Mucosa of rectum (tissue), 2 donors: ENCODE measurements at regions not wholly inside any gene's neighbourhood (a gene's known extent, or its start where the extent isn't known, plus 50 kb on each side); places are given as distances from the start of the nearest gene placed in this dataset.
"Not testable (repeated sequence)": the region's sequence is repeated elsewhere in the genome, so short reads cannot be mapped to it uniquely, and the experiment has no call there.

Experiments used
- H3K27ac ChIP-seq, 2 donors: one replicate each; pipeline ENCODE4 v1.7.0; 2013; ENCODE audit warnings: inconsistent platforms in 2 of 2, low read depth in 2 of 2, low read length in 2 of 2
- H3K27me3 ChIP-seq, 2 donors: one replicate each; pipeline ENCODE4 v1.7.0; 2013; ENCODE audit warnings: low read length in 2 of 2; ENCODE audit not compliant: control insufficient read depth in 2 of 2, insufficient read depth in 2 of 2
- H3K36me3 ChIP-seq, 2 donors: one replicate each; pipeline ENCODE4 v1.7.0; 2013; ENCODE audit warnings: low read length in 2 of 2; ENCODE audit not compliant: control insufficient read depth in 2 of 2, insufficient read depth in 2 of 2
- H3K4me1 ChIP-seq, 2 donors: one replicate each; pipeline ENCODE4 v1.7.0; 2013; ENCODE audit warnings: low read length in 2 of 2, mild to moderate bottlenecking in 1 of 2; ENCODE audit not compliant: control insufficient read depth in 2 of 2, insufficient read depth in 2 of 2
- H3K4me3 ChIP-seq, 2 donors: one replicate each; pipeline ENCODE4 v1.7.0; 2013; ENCODE audit warnings: low read length in 2 of 2
- H3K9ac ChIP-seq, 2 donors: one replicate each; pipeline ENCODE4 v1.7.0; 2013; ENCODE audit warnings: low read length in 2 of 2, low read depth in 1 of 2, mild to moderate bottlenecking in 1 of 2
- H3K9me3 ChIP-seq, 2 donors: one replicate each; pipeline ENCODE4 v1.7.0; 2013; ENCODE audit warnings: low read length in 2 of 2; ENCODE audit not compliant: control insufficient read depth in 2 of 2
- donor health status: healthy.
- donor health status: Normal muscosa, but diverticular disease.

GRCh38 chr11:90423378-90423777 lies 200.5 kb upstream of the CHORDC1 start:
- no peaks in the 10 kb centered on the region for H3K27me3 ChIP-seq
- H3K27ac ChIP-seq, result no peak overlapping the region
- H3K4me1 ChIP-seq, result no peaks in the 10 kb centered on the region
- H3K9me3 ChIP-seq, result no peaks in the 10 kb centered on the region
- H3K4me3 ChIP-seq, result no peak overlapping the region
- H3K9ac ChIP-seq, result no peak overlapping the region
- no peaks in the 10 kb centered on the region for H3K36me3 ChIP-seq

GRCh38 chr11:90422787-90423186 lies 199.9 kb upstream of the CHORDC1 start:
- H3K4me1 ChIP-seq, H3K27me3 ChIP-seq, H3K27ac ChIP-seq, H3K9me3 ChIP-seq, H3K36me3 ChIP-seq, H3K9ac ChIP-seq, H3K4me3 ChIP-seq: not testable (repeated sequence)

- no peaks in the 10 kb centered on the region for H3K36me3 ChIP-seq
- H3K4me3 ChIP-seq, result no peak overlapping the region
- H3K27ac ChIP-seq, result no peak overlapping the region
- no peaks in the 10 kb centered on the region for H3K4me1 ChIP-seq
- no peaks in the 10 kb centered on the region for H3K27me3 ChIP-seq
- H3K9me3 ChIP-seq, result no peaks in the 10 kb centered on the region
- no peak overlapping the region for H3K9ac ChIP-seq
These were observed 191.4 kb upstream of the CHORDC1 start for GRCh38 chr11:90414221-90414620.

- Histone ChIP-seq H3K27ac (no peak overlapping the region), H3K4me3 (no peak overlapping the region), H3K4me1 (no peaks in the 10 kb centered on the region), H3K27me3 (no peaks in the 10 kb centered on the region), H3K9me3 (no peaks in the 10 kb centered on the region), H3K9ac (no peak overlapping the region), H3K36me3 (no peaks in the 10 kb centered on the region)
These were observed 184.5 kb upstream of the CHORDC1 start for GRCh38 chr11:90407350-90407749.

GRCh38 chr11:90392692-90393091 lies 169.8 kb upstream of the CHORDC1 start:
- H3K9ac ChIP-seq, result no peak overlapping the region
- H3K4me3 ChIP-seq, result no peak overlapping the region
- H3K36me3 ChIP-seq, result no peaks in the 10 kb centered on the region
- H3K9me3 ChIP-seq, result no peaks in the 10 kb centered on the region
- no peaks in the 10 kb centered on the region for H3K4me1 ChIP-seq
- no peak overlapping the region for H3K27ac ChIP-seq
- H3K27me3 ChIP-seq, result no peaks in the 10 kb centered on the region

- H3K27ac ChIP-seq, result no peak overlapping the region
- H3K9ac ChIP-seq, result no peak overlapping the region
- no peaks in the 10 kb centered on the region for H3K36me3 ChIP-seq
- no peaks in the 10 kb centered on the region for H3K9me3 ChIP-seq
- no peak overlapping the region for H3K4me3 ChIP-seq
- no peaks in the 10 kb centered on the region for H3K27me3 ChIP-seq
- H3K4me1 ChIP-seq, result no peaks in the 10 kb centered on the region
These were observed 168.9 kb upstream of the CHORDC1 start for GRCh38 chr11:90391756-90392155.

GRCh38 chr11:90380206-90380605 lies 157.4 kb upstream of the CHORDC1 start:
- Histone ChIP-seq H3K27ac (no peak overlapping the region), H3K4me1 (no peaks in the 10 kb centered on the region), H3K36me3 (no peaks in the 10 kb centered on the region), H3K4me3 (no peak overlapping the region), H3K27me3 (no peaks in the 10 kb centered on the region), H3K9me3 (no peaks in the 10 kb centered on the region), H3K9ac (no peak overlapping the region)

- no peaks in the 10 kb centered on the region for H3K4me1 ChIP-seq
- H3K27me3 ChIP-seq, result no peaks in the 10 kb centered on the region
- H3K4me3 ChIP-seq, result no peak overlapping the region
- H3K9ac ChIP-seq, result no peak overlapping the region
- no peak overlapping the region for H3K27ac ChIP-seq
- no peaks in the 10 kb centered on the region for H3K36me3 ChIP-seq
- H3K9me3 ChIP-seq, result no peaks in the 10 kb centered on the region
These were observed 151.1 kb upstream of the CHORDC1 start for GRCh38 chr11:90373971-90374370.

- H3K9me3 ChIP-seq, result no peaks in the 10 kb centered on the region
- H3K27ac ChIP-seq, result no peak overlapping the region
- H3K4me3 ChIP-seq, result no peak overlapping the region
- H3K4me1 ChIP-seq, result no peaks in the 10 kb centered on the region
- no peaks in the 10 kb centered on the region for H3K27me3 ChIP-seq
- no peak overlapping the region for H3K9ac ChIP-seq
- no peaks in the 10 kb centered on the region for H3K36me3 ChIP-seq
These were observed 141.7 kb upstream of the CHORDC1 start for GRCh38 chr11:90364527-90364926.

GRCh38 chr11:90363739-90364138 lies 140.9 kb upstream of the CHORDC1 start:
- H3K36me3 ChIP-seq, result no peaks in the 10 kb centered on the region
- no peak overlapping the region for H3K9ac ChIP-seq
- no peaks in the 10 kb centered on the region for H3K4me1 ChIP-seq
- no peaks in the 10 kb centered on the region for H3K9me3 ChIP-seq
- H3K4me3 ChIP-seq, result no peak overlapping the region
- no peak overlapping the region for H3K27ac ChIP-seq
- no peaks in the 10 kb centered on the region for H3K27me3 ChIP-seq

GRCh38 chr11:90355200-90355599 lies 132.4 kb upstream of the CHORDC1 start:
- H3K27ac ChIP-seq, result no peak overlapping the region
- no peaks in the 10 kb centered on the region for H3K4me1 ChIP-seq
- no peaks in the 10 kb centered on the region for H3K9me3 ChIP-seq
- H3K4me3 ChIP-seq, result no peak overlapping the region
- no peaks in the 10 kb centered on the region for H3K27me3 ChIP-seq
- H3K36me3 ChIP-seq, result no peaks in the 10 kb centered on the region
- no peak overlapping the region for H3K9ac ChIP-seq
